ENCODE measurements at regions not wholly inside any gene's neighbourhood (a gene's known extent, or its start where the extent isn't known, plus 50 kb on each side); places are given as distances from the start of the nearest gene placed in this dataset.

DNA sequence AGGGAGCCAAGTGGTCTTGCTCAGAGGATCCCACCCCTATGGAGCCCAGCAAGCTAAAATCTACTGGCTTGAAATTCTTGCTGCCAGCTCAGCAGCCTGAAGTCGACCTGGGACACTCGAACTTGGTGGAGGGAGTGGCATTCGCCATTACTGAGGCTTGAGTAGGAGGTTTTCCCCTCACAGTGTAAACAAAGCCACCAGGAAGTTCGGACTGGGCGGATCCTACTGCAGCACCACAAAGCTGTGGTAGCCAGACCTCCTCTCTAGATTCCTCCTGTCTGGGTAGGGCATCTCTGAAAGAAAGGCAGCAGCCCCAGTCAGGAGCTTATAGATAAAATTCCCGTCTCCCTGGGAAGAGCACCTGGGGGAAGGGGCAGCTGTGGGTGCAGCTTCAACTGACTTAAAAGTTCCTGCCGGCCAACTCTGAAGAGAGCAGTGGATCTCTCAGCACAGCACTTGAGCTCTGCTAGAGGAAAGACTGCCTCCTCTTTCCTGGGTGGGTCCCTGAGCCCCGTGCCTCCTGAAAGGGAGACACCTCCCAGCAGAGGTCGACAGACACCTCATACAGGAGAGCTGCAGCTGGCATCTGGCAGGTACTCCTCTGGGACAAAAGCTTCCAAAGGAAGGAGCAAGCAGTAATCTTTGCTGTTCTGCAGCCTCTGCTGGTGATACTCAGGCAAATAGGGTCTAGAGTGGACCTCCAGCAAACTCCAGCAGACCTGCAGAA is 576.3 kb upstream of the NECTIN3 start:
- Histone ChIP-seq H4K20me1 (ENCODE audit: insufficient read depth, poor library complexity, severe bottlenecking) (no peaks in the 10 kb centered on the region), H3K9me3 (ENCODE audit: low read depth) (no peaks in the 10 kb centered on the region), H3K79me2 (no peaks in the 10 kb centered on the region), H3K27me3 (no peaks in the 10 kb centered on the region), H3K4me3 (no peak overlapping the region), H3K9me2 (replicated peaks; ENCODE audit: insufficient read depth) (no peaks in the 10 kb centered on the region), H3K27ac (no peak overlapping the region), H3K36me3 (replicated peaks; ENCODE audit: insufficient read depth, low read depth) (no peaks in the 10 kb centered on the region), H3K4me1 (ENCODE audit: insufficient read depth) (no peaks in the 10 kb centered on the region), H3K4me2 (no peak overlapping the region), H2AFZ (no peak overlapping the region)
- 72% methylated on average over 9 of the region's 9 CpGs for WGBS (ENCODE audit: low lambda C conversion rate, missing lambda C conversion rate)
- DNase-seq (ENCODE audit: low spot score) = no peak
- TF ChIP-seq, protein P1, sequence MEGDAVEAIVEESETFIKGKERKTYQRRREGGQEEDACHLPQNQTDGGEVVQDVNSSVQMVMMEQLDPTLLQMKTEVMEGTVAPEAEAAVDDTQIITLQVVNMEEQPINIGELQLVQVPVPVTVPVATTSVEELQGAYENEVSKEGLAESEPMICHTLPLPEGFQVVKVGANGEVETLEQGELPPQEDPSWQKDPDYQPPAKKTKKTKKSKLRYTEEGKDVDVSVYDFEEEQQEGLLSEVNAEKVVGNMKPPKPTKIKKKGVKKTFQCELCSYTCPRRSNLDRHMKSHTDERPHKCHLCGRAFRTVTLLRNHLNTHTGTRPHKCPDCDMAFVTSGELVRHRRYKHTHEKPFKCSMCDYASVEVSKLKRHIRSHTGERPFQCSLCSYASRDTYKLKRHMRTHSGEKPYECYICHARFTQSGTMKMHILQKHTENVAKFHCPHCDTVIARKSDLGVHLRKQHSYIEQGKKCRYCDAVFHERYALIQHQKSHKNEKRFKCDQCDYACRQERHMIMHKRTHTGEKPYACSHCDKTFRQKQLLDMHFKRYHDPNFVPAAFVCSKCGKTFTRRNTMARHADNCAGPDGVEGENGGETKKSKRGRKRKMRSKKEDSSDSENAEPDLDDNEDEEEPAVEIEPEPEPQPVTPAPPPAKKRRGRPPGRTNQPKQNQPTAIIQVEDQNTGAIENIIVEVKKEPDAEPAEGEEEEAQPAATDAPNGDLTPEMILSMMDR (IDR thresholded peaks at IDR 0.05; ENCODE audit: poor library complexity) = no peak
- TF ChIP-seq EZH2 (IDR thresholded peaks at IDR 0.05; ENCODE audit: borderline replicate concordance) = no peak
- no peak for TF ChIP-seq EZH2phosphoT487 (IDR thresholded peaks at IDR 0.05; ENCODE audit: low read depth, severe bottlenecking, unreplicated experiment)

DNA sequence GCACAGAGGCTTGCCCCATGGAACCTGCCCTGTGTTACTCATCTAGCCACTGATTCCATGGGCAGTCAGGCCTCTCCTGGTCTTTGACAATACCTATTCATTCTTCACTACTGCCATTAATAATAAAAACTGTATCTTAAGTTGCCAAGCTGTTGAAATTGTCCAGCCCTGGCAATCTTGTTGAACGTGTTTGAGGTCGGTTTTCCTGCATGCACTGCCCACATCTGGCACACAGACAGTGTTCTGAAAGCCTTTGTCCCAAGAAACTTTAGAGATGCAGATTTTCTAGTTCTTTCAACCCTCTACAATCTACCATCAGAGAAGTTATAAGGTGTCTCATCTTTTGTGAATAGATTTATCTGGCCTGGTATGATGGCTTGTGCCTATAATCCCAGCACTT is 567.2 kb upstream of the NECTIN3 start:
- H3K36me3 ChIP-seq (replicated peaks; ENCODE audit: insufficient read depth, low read depth) = no peaks in the 10 kb centered on the region
- TF ChIP-seq, protein P1 (IDR thresholded peaks at IDR 0.05; ENCODE audit: poor library complexity) = no peak
- TF ChIP-seq EZH2phosphoT487 (IDR thresholded peaks at IDR 0.05; ENCODE audit: low read depth, severe bottlenecking, unreplicated experiment) = no peak
- 46% methylated on average over 2 of the region's 2 CpGs for WGBS (ENCODE audit: low lambda C conversion rate, missing lambda C conversion rate)
- no peaks in the 10 kb centered on the region for H3K27me3 ChIP-seq
- no peak for DNase-seq (ENCODE audit: low spot score)
- no peaks in the 10 kb centered on the region for H3K9me2 ChIP-seq (replicated peaks; ENCODE audit: insufficient read depth)
- H4K20me1 ChIP-seq (ENCODE audit: insufficient read depth, poor library complexity, severe bottlenecking) = no peaks in the 10 kb centered on the region
- no peak overlapping the region for H3K27ac ChIP-seq
- H3K9me3 ChIP-seq (ENCODE audit: low read depth) = no peaks in the 10 kb centered on the region
- H3K4me1 ChIP-seq (ENCODE audit: insufficient read depth) = no peaks in the 10 kb centered on the region
- no peak overlapping the region for H2AFZ ChIP-seq
- H3K4me3 ChIP-seq = no peak overlapping the region
- H3K4me2 ChIP-seq = no peak overlapping the region
- H3K79me2 ChIP-seq = no peaks in the 10 kb centered on the region

DNA sequence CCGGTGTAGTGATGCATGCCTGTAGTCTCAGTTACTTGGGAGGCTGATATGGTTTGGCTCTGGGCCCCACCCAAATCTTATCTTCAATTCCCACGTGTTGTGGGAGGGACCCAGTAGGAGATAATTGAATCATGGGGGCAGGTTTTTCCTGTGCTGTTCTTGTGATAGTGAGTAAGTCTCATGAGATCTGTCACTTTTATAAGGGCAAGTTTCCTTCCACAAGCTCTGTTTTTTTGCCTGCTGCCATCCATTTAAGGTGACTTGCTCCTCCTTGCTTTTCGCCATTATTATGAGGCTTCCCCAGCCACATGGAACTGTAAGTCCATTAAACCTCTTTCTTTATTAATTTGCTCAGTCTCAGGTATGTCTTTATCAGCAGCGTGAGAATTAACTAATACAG is 566.7 kb upstream of the NECTIN3 start:
- no peak for TF ChIP-seq EZH2 (IDR thresholded peaks at IDR 0.05; ENCODE audit: borderline replicate concordance)
- no peak for TF ChIP-seq EZH2phosphoT487 (IDR thresholded peaks at IDR 0.05; ENCODE audit: low read depth, severe bottlenecking, unreplicated experiment)
- TF ChIP-seq, protein P1 (IDR thresholded peaks at IDR 0.05; ENCODE audit: poor library complexity) = no peak

More for the DNA sequence above, 566.7 kb upstream of the NECTIN3 start:
- no peak for DNase-seq (ENCODE audit: low spot score)
- 71% methylated on average over 4 of the region's 4 CpGs for WGBS (ENCODE audit: low lambda C conversion rate, missing lambda C conversion rate)
- H3K4me1 ChIP-seq (ENCODE audit: insufficient read depth) = no peaks in the 10 kb centered on the region
- H2AFZ ChIP-seq = no peak overlapping the region
- H3K27me3 ChIP-seq = no peaks in the 10 kb centered on the region
- no peaks in the 10 kb centered on the region for H4K20me1 ChIP-seq (ENCODE audit: insufficient read depth, poor library complexity, severe bottlenecking)
- H3K36me3 ChIP-seq (replicated peaks; ENCODE audit: insufficient read depth, low read depth) = no peaks in the 10 kb centered on the region
- no peaks in the 10 kb centered on the region for H3K9me3 ChIP-seq (ENCODE audit: low read depth)
- H3K4me2 ChIP-seq = no peak overlapping the region
- no peak overlapping the region for H3K27ac ChIP-seq
- no peak overlapping the region for H3K4me3 ChIP-seq
- no peaks in the 10 kb centered on the region for H3K79me2 ChIP-seq
- H3K9me2 ChIP-seq (replicated peaks; ENCODE audit: insufficient read depth) = no peaks in the 10 kb centered on the region
